GM21737 (cell line): ENCODE measurements at regions not wholly inside any gene's neighbourhood (a gene's known extent, or its start where the extent isn't known, plus 50 kb on each side); places are given as distances from the start of the nearest gene placed in this dataset.
"Not testable (repeated sequence)": the region's sequence is repeated elsewhere in the genome, so short reads cannot be mapped to it uniquely, and the experiment has no call there.

Experiments used
- ATAC-seq: cut with Tn5 transposase; IDR thresholded peaks from one replicate; pipeline ENCODE4 v1.9.1; 2021; ENCODE audit warnings: mild to moderate bottlenecking, moderate library complexity; ENCODE audit not compliant: unreplicated experiment

DNA sequence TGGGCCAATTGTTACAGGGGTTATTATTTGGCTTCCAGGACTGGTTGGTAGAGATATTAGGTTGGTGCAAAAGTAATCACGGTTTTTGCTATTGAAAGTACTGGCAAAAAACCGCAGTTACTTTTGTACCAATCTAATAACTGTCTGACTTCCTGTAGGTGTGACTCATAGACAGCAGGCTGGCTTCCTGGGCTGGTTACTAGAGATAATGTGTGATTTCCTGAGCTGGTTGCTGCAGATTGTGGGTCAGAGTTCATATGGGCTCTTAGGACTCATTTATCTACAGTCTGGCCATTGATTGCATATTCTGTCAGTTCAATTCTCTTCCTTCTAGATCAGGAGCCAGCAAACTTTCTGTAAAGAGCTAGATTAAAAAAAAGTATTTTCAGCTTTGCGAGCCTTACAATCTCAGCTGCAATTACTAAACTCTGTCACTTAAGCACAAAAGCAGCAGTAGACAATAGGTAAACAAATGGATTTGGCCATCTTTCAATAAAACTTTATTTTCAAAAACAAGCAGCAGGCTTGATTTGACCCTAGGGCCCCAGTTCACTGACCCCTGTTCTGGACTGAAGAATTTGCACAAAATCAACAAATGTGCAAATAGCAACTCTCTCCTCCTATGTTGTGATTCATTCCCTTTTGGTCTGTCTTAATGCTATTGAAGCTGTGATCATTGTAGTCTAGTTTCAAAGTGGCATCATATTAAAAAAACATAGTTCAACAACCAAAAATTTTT lies 50.8 kb upstream of the BOD1L1 start:
- no peak for ATAC-seq

DNA sequence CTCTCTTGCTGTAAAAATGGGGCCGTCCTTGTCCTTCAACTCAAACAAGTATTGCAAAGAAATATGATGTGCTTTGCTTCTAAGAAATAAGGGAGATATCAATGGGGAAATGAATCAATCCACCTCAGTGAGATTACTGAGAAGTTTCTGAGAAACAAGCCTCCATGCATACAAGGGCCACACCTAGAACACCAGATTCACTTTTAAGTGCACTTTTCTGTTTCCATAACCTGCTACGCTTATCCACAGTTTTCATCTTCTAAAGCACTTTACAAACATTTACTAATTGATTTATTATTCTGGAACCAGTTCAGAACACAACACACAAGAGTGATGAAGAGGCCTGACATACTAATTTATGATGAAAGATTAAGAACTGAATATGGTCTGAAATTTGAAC lies 54.0 kb upstream of the BOD1L1 start:
- ATAC-seq, result no peak

DNA sequence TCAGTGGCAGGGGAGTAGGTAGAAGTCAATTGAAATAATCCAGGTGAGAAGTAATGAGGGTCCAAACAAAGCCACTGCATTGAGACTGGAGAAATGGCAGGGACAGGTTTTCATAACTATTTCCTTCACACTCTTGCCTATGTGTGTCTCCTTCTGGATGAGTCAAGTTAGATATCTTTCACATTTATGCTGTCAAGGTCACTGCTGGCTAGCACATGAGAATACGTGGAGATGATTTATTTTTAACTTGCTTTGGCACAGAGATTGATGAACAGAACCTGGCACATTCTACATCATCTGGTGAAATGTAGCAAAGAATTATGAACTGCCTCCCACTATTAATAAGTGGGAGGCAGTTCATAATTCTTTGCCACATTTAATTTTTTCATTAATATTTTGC lies 66.7 kb upstream of the BOD1L1 start:
- no peak for ATAC-seq

DNA sequence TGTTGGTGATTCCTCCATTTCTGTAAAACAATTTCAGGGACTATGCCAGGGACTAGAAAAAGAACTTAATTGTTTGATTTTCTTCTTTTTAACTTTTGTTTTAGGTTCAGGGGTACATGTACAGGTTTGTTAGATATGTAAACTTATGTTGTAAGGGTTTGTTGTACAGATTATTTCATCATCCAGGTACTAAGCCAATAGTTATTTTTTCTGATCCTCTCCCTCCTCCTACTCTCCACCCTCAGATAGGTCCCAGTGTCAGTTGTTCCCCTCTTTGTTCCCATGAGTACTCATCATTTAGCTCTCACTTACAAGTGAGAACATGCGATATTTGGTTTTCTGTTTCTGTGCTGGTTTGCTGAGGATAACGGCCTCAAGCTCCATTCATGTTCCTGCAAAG lies 70.8 kb upstream of the BOD1L1 start:
- no peak for ATAC-seq

DNA sequence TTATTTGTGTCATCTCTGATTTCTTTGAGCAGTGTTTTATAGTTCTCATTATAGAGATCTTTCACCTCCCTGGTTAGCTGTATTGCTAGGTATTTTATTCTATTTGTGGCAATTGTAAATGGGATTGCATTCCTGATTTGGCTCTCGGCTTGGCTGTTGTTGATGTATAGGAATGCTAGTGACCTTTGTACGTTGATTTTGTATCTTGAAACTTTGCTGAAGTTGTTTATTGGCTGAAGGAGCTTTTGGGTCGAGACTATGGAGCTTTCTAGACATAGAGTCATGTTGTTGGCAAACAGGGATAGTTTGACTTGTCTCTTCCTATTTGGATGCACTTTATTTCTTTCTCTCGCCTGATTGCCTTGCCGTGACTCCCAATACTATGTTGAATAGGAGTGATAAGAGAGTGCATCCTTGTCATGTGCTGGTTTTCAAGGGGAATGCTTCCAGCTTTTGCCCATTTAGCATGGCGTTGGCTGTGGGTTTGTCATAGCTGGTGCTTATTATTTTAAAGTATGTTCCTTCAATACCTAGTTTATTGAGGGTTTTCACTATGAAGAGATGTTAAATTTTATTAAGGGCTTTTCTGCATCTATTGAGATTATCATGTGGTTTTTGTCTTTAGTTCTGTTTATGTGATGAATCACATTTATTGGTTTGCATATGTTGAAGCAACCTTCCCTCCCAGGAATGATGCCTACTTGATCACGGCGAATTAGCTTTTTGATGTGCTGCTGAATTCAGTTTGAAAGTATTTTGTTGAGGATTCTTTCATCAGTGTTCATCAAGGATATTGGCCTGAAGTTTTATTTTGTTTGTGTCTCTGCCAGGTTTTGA lies 72.7 kb upstream of the BOD1L1 start:
- no peak for ATAC-seq

DNA sequence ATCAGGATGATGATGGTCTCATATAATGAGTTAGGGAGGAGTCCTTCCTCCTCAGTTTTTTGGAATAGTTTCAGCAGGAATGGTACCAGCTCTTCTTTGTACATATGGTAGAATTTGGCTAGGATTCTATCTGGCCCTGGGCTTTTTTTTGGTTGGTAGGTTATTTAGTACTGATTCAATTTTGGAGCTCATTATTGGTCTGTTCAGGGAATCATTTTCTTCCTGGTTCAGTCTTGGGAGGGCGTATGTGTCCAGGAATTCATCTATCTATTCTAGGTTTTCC lies 73.3 kb upstream of the BOD1L1 start:
- not testable (repeated sequence) for ATAC-seq

DNA sequence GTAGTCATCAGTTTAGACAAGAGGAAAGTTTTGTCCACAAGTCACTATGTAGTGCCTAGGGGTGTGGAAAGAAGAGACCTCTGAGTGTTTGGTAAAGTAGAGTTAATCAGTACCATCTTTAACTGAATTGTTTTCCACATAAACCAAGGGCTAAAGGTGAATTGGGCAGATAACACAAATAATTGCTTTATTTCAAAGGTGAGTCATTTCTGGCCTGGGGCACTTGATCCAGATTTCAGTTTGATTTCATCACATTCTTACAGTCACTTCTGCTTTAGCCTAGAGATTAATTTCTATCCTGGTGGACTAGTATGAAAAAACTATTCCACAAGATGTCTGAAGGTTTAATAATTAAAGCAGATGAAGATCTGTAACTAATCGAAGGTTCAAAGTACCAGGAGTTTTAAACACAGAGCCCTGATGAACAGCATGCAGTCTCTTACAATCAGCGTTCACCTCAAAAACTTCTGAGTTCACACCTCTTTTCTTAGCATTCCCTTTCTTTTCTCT lies 74.5 kb upstream of the BOD1L1 start:
- no peak for ATAC-seq

DNA sequence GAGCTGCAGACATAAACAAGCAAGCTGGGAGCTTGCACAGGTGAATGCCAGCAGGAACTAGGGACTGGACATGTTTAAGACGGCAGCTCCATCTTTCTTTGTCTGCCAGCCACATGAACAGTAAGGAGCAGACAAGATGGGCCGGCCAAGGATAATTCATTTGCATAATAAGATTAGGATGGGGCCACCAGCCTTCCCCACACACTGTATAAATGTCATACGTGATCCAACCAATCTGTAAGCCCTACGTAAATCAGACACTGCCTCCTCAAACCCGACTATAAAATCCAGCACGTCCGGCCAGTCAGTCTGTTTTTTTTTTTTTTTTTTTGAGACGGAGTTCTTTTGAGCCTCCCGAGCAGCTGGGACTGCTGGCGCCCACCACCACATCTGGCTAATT lies 75.6 kb upstream of the BOD1L1 start:
- ATAC-seq, result no peak

DNA sequence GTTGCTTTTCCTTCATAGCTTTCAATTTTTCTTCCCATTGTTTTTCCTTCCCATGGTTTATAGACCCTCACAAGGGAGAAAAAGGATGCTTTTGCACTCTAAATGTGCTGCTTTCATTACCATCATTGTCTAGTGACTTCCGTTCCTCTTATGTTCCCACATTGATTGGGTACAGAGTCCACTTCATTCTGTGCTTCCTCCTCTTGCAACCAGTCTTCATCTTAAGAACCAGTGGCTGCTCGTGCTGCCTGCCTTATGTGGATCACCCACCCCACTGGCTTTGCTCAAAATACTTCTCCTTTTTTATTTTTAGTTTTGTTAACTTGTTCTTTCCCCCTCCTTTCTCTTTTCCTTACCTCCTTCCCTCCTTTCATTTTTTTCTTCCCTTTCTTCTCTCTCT lies 76.5 kb upstream of the BOD1L1 start:
- no peak for ATAC-seq

DNA sequence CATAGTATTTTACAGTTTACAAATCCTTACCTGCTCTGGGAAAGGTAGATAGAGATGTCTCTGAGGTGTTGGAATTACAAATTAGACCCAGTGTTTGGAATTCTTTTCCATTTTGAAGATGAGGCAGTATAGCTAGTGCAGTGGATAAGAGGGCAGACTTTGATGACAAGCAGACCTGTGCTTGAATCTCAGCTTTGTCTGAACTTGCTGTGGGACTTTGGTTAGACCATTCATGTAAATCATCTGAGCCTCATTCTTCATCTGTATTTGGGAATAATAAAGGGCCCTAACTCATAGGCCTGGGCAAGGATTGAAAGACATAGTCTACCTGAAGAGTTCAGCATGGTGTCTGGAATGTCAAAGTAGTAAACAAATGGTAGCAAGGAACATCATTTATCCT lies 77.2 kb upstream of the BOD1L1 start:
- ATAC-seq, result no peak

DNA sequence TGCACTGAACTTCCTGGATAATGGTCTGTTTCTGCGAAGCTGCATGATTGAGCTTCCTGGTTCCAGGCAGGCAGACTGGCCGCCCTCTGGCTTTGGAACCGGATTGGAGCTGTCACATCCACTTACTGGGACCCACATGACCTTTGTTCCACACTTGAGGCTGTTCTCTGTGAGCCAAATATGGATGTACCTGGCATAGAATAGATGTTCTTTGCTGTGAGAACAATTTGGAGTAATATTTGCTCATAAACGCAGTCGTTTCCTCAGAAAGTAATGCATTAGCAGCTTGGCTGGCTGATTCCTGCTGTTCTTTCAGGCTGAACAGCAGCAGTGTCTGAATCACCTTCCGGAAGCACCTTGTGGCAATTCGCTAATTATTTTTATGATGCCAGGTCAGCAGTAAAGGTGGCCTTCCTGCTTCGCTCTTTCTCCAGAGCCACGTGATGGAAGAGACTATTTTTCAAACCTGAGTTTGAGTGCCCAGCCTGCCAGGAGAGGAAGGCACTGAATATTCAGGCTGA lies 78.1 kb upstream of the BOD1L1 start:
- no peak for ATAC-seq

DNA sequence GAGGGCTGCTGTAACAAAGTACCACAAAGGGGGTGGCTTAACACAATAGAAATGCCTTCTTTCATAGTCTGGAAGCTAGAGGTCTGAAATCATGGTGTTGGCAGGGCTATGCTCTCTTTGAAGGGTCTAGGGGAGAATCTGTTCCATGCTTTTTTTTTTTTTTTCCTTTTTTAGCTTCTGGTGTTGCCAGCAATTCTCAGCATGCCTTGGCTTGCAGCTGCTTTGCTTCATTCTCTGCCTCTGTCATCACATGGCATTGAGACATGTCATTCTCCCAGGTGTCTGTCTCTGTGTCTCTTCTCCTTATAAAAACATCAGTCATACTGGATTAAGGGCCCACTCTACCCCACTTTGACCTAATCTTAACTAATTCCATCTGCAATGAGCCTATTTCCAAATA lies 78.6 kb upstream of the BOD1L1 start:
- ATAC-seq, result no peak

DNA sequence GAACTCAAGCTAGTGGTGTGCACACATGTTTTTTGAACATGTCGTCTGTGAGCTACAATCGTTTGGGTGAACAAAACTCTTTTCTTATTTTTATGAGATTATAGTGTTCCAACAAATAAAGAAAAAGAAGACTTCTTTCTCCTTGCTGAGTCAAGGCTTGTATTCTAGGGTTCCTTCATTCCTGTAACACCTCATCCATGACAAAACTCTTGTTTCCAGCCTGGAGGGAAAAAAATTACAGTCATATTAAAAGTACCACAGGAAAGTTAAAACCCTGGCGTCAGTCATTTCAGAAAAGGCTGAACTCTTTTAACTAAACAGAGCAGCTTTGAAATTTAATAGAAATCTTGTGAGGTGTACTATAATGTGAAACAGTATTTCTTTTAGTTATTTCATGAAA lies 79.2 kb upstream of the BOD1L1 start:
- no peak for ATAC-seq

DNA sequence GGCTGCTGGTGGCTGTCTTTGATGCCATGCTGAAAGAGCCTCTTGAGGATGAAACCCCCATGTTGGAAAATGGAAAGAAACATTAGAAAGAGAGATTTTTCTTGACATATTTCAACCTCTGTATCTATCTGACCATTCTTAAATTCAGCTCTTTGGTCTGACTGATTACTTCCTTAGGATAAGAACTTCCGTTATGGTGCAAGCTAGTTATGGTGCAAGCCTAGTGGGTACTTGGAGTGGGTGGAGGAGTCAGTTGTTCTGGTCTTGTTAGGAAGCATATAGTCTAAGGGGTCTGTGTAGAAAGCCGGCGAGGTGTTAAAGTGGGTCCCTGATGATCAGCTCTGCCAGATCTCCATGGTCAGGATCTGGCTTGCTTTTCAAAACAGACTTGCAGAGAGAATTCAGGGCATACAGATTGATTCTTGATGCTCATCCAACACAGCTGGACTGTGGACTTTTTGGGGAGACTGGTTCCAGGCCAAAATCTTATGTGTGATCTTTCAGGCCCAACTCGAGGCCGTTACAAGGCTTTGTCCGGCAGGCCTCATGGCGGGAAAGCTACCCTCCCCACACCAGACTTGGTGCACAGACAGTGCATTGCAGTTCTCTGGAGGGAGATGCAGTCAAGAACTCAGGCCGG lies 82.8 kb upstream of the BOD1L1 start:
- ATAC-seq, result no peak

DNA sequence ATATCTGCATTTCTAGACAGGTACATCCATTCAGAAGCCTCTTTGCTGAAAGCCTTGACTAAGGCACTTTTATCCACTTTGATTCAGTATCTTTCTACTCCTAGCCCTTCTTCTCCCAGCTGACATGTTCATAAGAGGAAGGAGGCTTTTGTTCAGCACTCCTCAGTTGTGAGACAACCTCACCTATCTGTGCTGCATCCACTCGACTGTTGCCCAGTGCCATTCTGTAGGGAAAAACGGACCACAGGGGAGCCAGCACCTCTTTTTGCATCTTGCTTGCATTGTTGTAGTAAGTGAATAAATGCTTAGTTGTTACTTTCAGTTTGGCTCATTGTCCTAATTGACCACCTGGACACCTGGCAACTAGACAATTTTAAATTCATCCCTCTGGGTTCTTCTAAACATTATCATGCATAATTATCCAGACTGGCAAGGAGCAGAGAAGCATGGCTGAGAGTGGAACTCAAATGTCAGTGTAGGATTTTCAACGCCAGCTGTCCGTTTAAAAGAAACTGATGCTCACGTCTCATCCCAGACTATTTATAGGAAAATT lies 83.8 kb upstream of the BOD1L1 start:
- ATAC-seq, result no peak

DNA sequence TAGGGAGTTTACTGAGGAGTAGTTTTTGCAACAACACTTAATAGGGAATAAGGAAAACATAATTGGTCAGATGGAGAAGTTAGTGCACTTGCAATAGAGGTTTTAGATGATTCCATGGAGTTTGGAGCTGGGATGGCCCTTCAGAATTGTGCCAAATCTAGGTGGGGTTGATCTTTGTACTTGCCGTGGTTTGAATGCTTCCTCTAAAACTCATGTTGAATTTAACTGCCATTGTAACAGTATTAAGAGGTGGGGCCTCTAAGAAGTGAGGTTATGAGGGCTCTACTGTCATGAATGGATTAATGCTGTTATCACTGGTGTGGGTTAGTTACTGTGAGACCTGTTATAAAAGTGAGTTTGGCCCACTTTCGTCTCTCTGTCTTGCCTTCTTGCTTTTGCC lies 94.4 kb upstream of the BOD1L1 start:
- ATAC-seq, result no peak

DNA sequence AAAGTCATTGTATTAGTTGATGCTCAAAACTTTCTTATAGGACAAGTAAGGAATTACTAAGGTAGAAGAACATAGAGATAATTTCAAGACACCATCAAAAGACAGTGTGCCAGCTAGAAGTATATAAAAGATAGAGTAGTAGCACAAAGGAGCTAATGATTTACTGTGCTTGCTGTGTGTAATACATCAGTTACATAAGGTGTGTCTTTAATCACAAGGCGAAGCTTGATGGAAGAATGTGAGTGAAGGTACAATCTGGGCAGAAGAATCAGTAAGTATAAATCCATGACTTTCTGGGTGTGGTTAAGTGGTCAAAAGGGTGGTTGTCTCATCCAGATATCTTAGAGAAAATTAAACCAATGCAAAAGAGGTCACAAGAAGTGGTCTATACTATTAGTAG lies 95.1 kb upstream of the BOD1L1 start:
- ATAC-seq, result no peak

DNA sequence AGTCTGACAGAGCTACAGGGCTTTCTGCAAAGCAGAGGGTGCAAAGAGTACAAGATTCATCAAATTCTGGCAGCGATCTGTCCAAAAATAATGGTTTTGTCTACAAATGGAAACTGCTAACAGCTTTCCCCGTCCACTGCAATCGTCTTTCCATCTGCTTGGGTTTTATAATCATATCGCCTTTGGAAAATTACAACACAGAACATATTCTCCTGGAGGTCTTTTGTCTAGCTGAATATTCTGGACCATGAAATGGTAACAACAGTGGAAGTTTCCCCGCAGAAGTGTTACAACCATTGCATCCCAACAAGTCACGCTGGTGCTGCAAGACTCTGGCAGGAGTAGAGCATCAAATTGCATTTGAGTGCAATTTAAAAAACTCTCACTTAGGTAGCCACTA lies 101.2 kb upstream of the BOD1L1 start:
- no peak for ATAC-seq

DNA sequence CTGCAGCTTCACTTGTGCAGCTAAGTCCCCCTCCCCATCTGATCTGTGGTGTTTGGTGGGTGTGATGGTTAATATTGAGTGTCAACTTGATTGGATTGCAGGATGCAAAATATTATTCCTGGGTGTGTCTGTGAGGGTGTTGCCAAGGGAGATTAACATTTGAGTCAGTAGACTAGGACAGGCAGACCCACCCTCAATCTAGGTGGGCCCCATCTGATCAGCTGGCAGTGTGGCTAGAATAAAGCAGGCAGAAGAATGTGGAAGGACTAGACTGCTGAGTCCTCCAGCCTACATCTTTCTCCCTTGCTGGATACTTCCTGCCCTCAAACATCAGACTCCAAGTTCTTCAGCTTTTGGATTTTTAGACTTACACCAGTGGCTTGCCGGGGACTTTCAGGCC lies 103.5 kb upstream of the BOD1L1 start:
- ATAC-seq, result no peak

DNA sequence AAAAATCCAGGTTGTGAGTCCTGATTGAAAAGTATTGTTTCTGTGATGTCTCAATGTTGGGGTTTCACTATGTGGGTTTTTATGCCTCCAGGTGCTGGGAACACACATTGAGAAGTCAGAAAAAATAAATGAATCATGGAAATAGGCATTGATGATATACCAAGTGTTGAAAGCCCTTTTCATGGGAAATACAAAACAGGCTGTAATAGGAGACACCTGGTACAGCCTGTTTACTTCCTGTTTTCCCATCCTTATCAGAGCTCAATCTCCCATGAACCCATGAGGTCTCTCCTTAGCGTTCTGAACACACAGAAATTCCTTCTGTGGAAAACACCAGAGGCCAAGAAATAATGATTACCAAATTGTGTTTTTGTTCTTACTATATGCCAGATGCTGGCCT lies 106.3 kb upstream of the BOD1L1 start:
- no peak for ATAC-seq

DNA sequence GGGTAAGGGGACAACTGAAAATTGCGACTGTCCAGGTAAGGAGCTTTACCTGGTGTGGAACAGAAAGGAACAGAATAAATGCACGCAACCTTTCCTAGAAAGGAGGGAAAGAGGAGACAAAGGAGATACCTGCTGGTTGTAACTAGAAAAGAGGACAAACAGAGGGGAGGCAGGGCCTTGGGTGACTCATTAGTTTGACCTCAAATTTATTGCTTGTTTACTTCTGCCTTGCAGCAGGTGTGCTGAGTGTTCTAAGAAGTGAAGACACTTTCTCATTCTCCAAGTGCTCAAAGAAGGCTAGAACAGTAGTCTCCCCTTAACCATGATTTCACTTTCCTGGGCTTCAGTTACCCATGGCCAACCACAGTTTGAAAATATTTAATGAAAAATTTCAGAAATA lies 123.1 kb upstream of the BOD1L1 start:
- no peak for ATAC-seq

DNA sequence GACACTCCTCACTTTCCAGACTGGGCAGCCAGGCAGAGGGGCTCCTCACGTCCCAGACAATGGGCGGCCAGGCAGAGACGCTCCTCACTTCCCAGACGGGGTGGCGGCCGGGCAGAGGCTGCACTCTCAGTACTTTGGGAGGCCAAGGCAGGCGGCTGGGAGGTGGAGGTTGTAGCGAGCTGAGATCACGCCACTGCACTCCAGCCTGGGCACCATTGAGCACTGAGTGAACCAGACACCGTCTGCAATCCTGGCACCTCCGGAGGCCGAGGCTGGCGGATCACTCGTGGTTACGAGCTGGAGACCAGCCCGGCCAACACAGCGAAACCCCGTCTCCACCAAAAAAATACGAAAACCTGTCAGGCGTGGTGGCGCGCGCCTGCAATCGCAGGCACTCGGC lies 134.1 kb upstream of the BOD1L1 start:
- ATAC-seq, result not testable (repeated sequence)
